Astrocyte of the spinal cord (primary cell): ENCODE measurements at regions not wholly inside any gene's neighbourhood (a gene's known extent, or its start where the extent isn't known, plus 50 kb on each side); places are given as distances from the start of the nearest gene placed in this dataset.

Experiments
- DNase-seq: peaks from one replicate; pipeline ENCODE4 v3.0.0; 2011; ENCODE audit warnings: low read depth, low spot score
- H3K4me3 ChIP-seq: 2 replicates; pipeline ENCODE4 v1.5.1; 2011; ENCODE audit warnings: low read depth, mild to moderate bottlenecking, low read length, moderate library complexity
- CTCF ChIP-seq: IDR thresholded peaks from 2 replicates; pipeline ENCODE4 v1.5.1; 2012; ENCODE audit warnings: low read depth, mild to moderate bottlenecking, low read length, inconsistent platforms
- in situ Hi-C: cut with HindIII; loops from 2 replicates; pipeline ENCODE4 v1.10.0; 2017; ENCODE audit warnings: low sequenced_read_pairs

- no peak for TF ChIP-seq CTCF
- H3K4me3 ChIP-seq = no peak overlapping the region
- no peak for DNase-seq
- in situ Hi-C loops = no loop called here
Measured at GRCh38 chr2:239690651-239691631, 290.1 kb upstream of the HDAC4 start.

- H3K4me3 ChIP-seq = no peak overlapping the region
- in situ Hi-C loops = no loop called here
- no peak for DNase-seq
- TF ChIP-seq CTCF = no peak
Measured at GRCh38 chr2:239689985-239690384, 289.2 kb upstream of the HDAC4 start.

GRCh38 chr2:239689410-239689809, 288.6 kb upstream of the HDAC4 start:
- no peak for TF ChIP-seq CTCF
- no peak overlapping the region for H3K4me3 ChIP-seq
- in situ Hi-C loops = no loop called here
- DNase-seq = no peak

GRCh38 chr2:239688840-239689239, 288.0 kb upstream of the HDAC4 start:
- DNase-seq = no peak
- no peak overlapping the region for H3K4me3 ChIP-seq
- in situ Hi-C loops = no loop called here
- TF ChIP-seq CTCF = no peak

GRCh38 chr2:239688122-239688681, 287.4 kb upstream of the HDAC4 start:
- in situ Hi-C loops = no loop called here
- TF ChIP-seq CTCF = no peak
- H3K4me3 ChIP-seq = no peak overlapping the region
- DNase-seq = no peak

GRCh38 chr2:239687441-239687840, 286.6 kb upstream of the HDAC4 start:
- no peak for DNase-seq
- in situ Hi-C loops = no loop called here
- TF ChIP-seq CTCF = no peak
- H3K4me3 ChIP-seq = no peak overlapping the region
